ENCODE measurements at regions not wholly inside any gene's neighbourhood (a gene's known extent, or its start where the extent isn't known, plus 50 kb on each side); places are given as distances from the start of the nearest gene placed in this dataset.
A peak's percentile ranks its signal among the peaks of the same experiment; 100 is the strongest.
"Not testable (repeated sequence)": the region's sequence is repeated elsewhere in the genome, so short reads cannot be mapped to it uniquely, and the experiment has no call there.

- DNase-seq: no peak
Observed at GRCh38 chr13:50158385-50159165, 143.3 kb downstream of the KCNRG start.

GRCh38 chr13:50159607-50160006 is 144.4 kb downstream of the KCNRG start:
- DNase-seq: no peak

GRCh38 chr13:50161052-50161451 is 145.8 kb downstream of the KCNRG start:
- DNase-seq: peak; percentile 41

- no peak for DNase-seq
Observed at GRCh38 chr13:50162001-50162400, 146.8 kb downstream of the KCNRG start.

- DNase-seq: no peak
Observed at GRCh38 chr13:50162567-50162966, 147.3 kb downstream of the KCNRG start.

GRCh38 chr13:50167224-50167947 is 152.1 kb downstream of the KCNRG start:
- no peak for DNase-seq

GRCh38 chr13:50167967-50168366 is 152.7 kb downstream of the KCNRG start:
- DNase-seq: no peak

- no peak for DNase-seq
Observed at GRCh38 chr13:50168786-50169185, 153.5 kb downstream of the KCNRG start.

- no peak for DNase-seq
Observed at GRCh38 chr13:50170447-50171037, 155.3 kb downstream of the KCNRG start.

- no peak for DNase-seq
Observed at GRCh38 chr13:50171590-50172282, 156.5 kb downstream of the KCNRG start.

GRCh38 chr13:50173045-50173444 is 157.8 kb downstream of the KCNRG start:
- DNase-seq: not testable (repeated sequence)

GRCh38 chr13:50174630-50175029 is 159.4 kb downstream of the KCNRG start:
- no peak for DNase-seq

GRCh38 chr13:50179977-50180376 is 164.7 kb downstream of the KCNRG start:
- no peak for DNase-seq

GRCh38 chr13:50185769-50186763 is 170.8 kb downstream of the KCNRG start:
- not testable (repeated sequence) for DNase-seq

- no peak for DNase-seq
Observed at GRCh38 chr13:50187352-50188029, 172.2 kb downstream of the KCNRG start.

- no peak for DNase-seq
Observed at GRCh38 chr13:50188696-50189095, 173.5 kb downstream of the KCNRG start.

GRCh38 chr13:50189450-50189849 is 174.2 kb downstream of the KCNRG start:
- no peak for DNase-seq

- DNase-seq: no peak
Observed at GRCh38 chr13:50191004-50191403, 175.8 kb downstream of the KCNRG start.

- no peak for DNase-seq
Observed at GRCh38 chr13:50192272-50192813, 177.1 kb downstream of the KCNRG start.

- no peak for DNase-seq
Observed at GRCh38 chr13:50195045-50195444, 179.8 kb downstream of the KCNRG start.

- no peak for DNase-seq
Observed at GRCh38 chr13:50196118-50196517, 180.9 kb downstream of the KCNRG start.
